ENCODE measurements at regions not wholly inside any gene's neighbourhood (a gene's known extent, or its start where the extent isn't known, plus 50 kb on each side); places are given as distances from the start of the nearest gene placed in this dataset.
"Not testable (repeated sequence)": the region's sequence is repeated elsewhere in the genome, so short reads cannot be mapped to it uniquely, and the experiment has no call there.

DNA sequence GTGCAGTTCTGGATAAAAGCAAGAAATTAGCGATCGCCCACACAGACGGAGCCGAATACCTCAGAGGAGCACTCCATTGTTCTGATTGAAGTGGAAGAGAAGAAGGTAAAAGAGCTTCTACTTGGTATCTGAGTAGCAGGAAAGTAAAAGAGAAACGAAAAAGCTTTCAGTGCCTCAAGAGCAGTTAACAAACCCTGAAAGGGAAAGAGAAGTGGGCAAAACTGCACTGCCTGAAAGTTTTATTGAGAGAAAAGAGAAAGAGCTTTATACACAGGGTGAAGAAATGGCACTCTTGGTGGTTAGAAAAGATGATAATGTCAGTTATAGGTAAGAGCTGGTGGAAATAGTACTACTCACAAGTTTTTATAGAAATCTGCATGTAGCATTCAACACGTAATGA lies 192.8 kb downstream of the CDCA7 start:
- no peak for DNase-seq (ENCODE audit: low read depth in 2 of 2)

DNA sequence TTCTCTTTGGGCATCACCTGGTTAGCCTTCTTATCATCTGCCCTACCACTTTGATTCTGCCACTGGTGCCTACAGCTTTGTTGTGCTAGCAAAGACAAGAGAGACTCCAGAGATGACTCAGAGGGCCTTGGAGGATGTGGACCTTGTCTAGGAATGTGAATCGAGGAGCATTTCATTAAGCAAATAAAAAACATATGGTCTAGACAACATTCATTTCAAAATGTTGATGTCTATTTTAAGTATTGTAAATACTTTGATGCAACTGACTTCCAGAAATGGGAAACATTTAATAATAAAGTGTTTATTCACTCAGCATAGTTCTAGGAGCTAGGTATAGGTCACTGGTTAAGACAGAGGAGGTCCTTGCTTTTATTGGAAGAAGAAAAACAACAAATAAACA lies 195.5 kb downstream of the CDCA7 start:
- no peak for DNase-seq (ENCODE audit: low read depth in 2 of 2)

DNA sequence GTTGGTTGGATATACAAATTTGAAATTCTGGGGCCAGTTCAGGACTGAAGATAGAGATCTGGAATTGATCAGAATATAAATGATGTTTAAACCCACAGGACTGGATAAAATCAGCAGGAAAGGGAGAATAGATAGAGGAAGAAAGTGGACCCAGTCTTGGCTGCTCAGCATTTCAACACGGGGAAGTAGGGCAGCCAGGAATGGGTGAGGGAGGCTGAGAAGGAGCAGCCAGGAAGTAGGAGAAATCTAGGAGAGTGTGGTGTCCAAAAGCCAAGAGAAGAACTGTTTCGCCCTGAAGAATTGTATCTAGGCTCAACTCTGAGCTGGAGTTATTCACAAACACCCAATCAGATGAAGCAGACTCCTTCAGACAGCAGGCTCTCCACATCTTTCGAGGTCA lies 197.9 kb downstream of the CDCA7 start:
- DNase-seq (ENCODE audit: low read depth in 2 of 2), result no peak

DNA sequence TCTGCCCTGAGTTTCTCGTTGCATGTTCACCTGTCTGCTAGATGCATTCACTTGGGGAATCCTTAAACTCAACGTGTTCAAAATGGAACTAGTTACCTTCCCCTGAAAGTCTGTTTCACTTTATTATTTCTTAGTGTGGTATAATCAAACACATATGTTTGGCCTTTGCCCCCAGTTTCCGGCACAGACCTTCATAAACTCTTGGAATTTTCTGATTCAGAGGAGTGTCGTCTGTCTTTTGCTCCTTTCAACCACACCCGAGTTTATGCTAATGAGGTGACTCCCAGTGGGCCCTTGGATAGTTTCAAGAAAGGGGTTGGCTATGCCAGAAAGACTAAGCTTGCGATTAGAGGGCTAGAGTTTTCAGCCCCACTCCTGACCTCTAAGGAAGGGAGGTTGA lies 198.9 kb downstream of the CDCA7 start:
- DNase-seq (ENCODE audit: low read depth in 2 of 2), result no peak

DNA sequence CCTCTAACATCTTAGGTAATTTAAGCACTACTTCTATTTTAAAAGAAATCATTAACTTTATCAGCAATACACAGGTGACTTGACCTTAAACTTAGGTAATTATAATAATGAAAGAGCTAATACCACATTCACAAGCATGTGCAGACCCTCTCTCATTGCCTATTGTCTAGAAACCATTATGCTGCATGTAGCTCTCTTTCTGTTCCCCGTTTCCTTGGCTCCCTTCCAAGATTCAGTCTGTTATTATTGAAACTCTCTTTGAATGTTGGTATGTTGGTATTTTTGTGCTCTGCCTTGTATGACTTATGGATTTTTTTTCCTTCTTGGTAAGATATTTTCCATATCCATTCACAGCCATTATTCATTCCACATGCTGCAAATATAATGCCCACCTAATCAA lies 201.2 kb downstream of the CDCA7 start:
- no peak for DNase-seq (ENCODE audit: low read depth in 2 of 2)

DNA sequence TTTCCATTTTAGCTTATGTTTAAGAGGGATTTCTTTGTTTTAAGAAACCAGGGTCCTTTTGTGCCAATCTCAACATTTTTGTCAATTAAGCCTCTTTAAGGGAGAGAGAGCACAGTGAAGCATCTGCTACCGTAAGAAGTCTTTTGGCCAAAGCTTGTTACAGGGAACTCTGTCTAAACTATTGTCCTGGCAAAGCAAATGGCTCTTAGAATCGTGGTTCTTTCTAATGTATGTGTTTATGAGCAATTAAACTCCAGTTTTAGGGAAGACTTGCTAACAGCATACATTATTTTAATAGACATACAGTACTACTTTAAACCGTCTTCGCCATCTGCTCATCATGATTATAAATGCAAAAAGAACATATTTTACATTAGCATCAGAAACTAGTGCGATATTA lies 202.1 kb downstream of the CDCA7 start:
- no peak for DNase-seq (ENCODE audit: low read depth in 2 of 2)

DNA sequence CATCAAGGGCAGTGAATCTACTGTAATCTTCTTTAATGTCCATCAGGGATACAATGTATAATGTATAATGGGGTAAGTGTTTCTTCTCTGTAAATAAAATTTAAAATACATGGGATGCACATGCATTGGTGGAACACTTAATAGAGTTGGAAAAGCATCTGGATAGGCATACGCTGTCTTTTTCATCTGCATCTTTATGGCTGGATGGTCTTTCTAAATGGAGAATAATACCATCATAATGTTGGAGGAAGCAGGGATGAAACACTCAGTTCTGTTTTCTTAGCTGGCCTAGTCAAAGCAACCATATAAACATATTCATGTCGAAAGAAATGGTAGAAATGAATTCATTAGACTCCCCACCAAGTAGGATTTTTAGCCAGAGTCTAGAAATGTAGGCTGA lies 202.8 kb downstream of the CDCA7 start:
- DNase-seq (ENCODE audit: low read depth in 2 of 2), result no peak

DNA sequence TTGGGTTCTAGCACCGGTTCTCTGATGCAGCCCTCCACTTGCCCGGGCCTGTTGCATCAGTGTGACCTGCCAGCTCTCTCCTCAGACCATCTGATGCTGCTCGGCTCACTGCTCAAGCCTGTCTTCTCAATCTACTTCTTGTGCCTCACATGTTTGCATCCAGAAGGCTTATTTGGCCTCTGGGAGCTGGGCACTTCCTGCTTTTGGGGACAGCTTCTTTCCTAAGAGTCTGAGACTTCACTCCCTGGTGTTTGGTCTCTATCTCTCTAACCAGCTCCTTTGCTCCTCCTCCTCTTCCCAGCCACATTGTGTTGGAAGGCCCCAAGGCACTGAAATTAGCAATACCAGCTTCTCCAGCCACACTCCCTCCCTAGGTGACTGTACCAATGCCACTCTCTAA lies 212.8 kb downstream of the CDCA7 start:
- no peak for DNase-seq (ENCODE audit: low read depth in 2 of 2)

DNA sequence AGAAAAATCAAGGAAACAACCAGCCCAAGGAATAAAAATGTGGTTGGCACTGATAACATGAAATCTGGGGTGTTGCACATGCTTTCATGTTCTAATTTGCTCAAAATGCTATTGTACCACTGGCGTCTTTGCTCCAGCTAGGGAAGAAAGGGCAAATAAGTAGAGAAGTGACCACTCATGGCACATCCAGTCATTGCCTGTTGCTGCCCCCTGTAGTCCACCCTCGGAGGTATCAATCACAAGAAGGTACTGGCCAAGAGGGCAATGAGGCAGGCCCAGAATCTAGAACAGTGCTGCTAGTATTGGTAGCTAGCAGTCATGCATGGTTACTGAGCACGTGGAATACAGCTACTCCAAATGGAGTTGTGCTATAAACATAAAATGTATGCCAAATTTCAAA lies 213.4 kb downstream of the CDCA7 start:
- no peak for DNase-seq (ENCODE audit: low read depth in 2 of 2)

DNA sequence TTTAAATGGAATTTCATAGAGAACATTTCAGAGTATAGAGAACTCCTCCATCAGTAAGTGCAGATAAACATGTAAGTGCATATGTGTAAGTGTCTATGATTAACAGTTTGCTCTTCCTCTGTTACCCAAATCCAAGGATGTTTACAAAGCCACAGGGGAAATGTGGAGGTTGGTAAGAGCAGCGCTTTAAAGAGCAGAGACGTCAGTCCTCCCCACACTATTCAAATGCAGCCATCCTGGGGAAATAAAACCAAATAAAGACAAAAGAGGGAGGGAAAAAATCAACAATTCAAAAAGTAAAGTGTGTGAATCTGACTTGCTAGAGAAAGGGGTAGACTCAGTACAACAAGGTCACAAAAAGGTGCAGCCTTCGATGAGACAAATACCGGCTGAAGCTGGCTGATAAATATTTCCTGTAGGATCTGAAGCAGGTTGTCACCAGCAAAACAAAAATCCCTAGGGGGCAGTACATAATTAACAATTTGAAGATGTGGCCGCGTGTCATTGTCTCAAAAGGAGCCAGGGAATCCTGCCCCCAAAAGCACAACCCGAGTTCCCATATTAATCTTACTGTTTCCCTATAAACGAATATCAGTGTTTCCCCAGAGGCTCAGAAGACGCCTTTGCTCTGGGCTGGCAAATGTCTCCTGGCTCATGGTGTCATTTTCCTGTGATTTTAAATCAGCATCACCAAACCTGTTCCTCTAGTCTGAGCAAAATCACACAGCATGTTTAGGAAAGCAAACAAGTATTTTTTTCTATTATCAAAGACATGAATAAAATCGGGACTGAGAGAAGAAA lies 216.5 kb downstream of the CDCA7 start:
- DNase-seq (ENCODE audit: low read depth in 2 of 2), result no peak

DNA sequence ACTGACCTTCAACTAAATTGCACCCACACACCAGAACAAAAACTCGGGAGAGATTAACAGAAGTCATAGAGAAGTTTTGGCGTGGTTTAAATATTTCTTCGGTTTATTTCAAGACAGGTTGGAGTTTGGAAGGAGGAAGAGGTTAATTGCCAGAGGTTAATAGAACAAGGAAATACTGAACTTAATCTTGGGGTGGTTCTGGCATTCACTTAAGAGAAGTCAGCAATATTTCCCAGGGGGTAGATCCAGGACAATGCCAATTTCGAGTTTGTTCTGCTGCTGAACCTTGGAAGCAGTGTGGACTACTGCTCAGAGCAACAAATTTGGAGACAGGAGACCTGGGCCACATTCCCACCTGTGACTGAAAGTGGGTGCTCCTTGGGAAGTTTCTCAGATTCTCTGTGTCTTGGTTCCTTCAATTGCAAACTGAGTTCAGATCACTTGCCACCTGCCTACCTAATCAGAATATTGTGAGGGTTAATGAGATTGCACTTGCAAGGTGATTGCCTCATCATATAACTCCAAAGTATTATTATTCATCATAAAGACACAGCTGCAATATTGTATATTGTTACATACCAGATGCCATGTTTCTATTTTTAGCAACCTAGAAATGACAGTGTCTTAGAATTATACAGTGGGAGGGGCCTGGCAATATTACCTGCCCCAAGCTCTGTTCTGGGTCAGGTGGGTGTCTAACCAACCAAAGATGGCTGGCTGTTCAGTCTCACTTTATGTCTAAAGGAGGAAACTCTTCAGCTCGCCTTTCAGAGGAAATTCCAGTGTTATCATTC lies 217.4 kb downstream of the CDCA7 start:
- DNase-seq (ENCODE audit: low read depth in 2 of 2), result no peak

DNA sequence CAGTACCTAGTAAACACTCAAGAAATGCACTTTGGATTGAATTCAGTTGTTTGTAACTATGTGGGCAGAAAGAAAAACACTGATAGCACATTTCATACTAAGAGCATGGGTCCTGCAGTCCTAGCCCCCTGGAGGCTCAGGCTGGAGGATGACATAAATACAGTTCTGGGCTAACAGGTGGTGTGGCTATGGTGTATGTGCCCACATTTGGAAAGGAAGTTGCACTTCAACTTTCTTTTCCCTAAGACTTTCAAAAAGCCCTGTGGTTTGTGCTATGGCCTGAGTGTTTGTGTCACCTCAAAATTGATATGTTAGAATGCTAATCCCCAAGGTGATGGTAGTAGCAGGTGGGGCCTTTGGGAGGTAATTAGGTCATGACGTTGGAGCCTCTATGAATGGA lies 218.2 kb downstream of the CDCA7 start:
- no peak for DNase-seq (ENCODE audit: low read depth in 2 of 2)

DNA sequence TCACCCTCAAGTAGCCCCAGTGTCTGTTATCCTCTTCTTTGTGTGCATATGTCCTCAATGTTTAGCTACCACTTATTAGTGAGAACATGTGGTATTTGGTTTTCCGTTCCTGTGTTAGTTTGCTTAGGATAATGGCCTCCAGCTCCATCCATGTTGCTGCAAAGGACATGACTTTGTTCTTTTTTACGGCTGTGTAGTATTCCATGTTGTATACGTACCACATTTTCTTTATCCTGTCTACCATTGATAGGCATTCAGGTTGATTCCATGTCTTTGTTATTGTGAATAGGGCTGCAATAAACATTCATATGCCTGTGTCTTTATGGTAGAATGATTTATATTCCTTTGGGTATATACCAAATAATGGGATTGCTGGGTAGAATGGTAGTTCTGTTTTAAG lies 219.1 kb downstream of the CDCA7 start:
- not testable (repeated sequence) for DNase-seq (ENCODE audit: low read depth in 2 of 2)

DNA sequence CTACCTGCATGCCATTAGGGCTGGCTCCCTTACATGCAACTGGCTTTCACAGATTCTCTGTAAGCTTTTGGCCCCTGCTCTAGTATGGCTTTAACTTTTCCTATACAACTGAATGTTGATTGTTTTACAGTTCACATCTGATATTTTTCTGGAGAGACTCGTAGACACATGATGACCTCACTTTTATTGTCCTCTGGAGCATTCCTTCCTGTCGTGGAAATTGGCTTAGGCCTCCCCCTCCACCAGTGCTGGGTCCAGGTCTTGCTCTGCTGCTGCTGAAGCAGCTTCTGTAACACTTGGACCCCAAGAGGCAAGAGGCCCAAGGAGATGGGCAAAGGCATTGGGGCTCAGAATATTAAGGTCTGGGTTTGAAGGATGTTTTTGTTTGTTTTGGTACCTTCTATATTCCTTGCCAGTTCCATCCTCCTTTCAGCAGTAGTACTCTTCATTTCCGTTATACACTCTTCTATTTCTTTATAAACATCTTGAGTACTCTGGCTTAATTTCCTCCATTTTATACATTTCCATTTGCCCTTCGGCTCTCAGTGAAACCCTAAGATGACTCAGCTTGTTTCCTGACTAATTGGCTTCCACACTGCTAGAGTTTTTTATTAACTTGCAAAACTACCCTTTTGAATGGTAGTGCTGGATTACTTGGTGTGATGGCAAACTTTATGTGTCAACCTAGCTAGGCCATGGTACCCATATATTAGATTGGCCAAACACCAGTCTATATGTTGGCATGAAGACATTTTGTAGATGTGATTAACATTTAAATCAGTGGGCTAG lies 219.8 kb downstream of the CDCA7 start:
- no peak for DNase-seq (ENCODE audit: low read depth in 2 of 2)

DNA sequence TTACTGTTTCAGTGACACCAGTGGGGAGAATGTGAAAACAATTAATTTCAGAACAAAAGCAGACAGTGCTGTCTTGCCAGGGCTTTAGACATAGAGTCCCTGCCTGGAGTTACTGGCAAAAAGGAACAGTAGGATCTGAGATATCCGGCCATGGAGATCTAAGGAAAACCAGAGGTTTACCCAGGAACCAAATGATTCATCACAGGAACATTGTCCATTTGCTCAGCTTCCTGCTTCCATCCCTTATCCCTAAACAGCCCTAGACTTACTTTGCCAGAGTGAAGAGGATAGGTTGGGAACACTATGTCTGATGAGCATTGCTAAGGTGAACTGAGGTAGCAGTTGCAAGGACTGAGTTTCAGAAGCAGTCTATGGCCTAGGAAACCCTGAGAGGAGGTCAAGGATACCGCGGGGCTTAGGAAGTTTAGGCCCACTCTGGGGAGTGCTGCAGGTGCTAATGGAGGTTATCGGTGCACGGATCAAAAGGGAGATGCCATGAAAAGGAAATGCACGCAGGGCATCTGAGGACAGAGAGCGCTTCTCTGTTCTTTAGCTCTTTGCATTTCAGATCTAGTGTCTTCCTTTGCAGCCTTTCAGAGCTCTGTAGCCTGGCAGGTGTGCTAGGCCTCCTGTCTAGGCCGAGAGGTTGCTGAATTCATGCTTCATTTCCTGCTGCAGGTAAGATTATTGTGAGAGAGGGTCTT lies 223.9 kb downstream of the CDCA7 start:
- DNase-seq (ENCODE audit: low read depth in 2 of 2), result no peak

DNA sequence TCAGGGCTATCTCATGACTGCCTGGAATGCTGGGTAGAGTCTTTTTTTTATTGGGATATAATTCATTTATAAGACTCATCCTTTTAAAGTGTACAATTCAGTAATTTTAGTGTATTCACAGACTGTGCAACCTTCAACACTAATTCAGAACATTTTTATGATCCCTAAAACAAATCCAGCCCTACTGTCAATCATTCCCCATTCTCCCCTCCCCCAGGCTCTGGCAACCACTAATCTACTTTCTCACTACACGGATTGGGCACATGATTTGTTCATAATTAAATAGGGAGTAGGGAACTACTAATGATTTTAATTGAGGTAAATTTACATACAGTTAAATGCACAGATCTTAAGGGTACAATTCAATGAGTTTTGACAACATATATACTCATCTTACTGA lies 225.7 kb downstream of the CDCA7 start:
- DNase-seq (ENCODE audit: low read depth in 2 of 2), result no peak

DNA sequence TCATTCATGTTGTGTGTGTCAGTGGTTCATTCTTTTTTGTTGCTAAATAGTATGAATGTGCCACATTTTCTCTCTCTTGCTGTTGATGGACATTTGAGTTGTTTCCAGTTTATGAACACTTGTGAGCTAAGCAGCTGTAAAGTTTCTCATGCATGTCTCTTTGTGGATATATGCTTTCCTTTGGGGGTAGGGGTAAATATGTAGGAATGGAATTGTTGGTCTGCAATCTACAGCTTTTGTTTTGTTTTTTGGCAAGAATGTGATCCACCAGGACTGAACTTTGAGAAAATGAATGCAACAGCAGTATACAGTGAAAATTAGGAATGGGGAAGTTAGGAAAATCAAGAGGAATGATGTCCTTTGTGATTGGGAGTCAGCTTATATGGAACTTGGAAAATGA lies 226.3 kb downstream of the CDCA7 start:
- DNase-seq (ENCODE audit: low read depth in 2 of 2), result no peak

DNA sequence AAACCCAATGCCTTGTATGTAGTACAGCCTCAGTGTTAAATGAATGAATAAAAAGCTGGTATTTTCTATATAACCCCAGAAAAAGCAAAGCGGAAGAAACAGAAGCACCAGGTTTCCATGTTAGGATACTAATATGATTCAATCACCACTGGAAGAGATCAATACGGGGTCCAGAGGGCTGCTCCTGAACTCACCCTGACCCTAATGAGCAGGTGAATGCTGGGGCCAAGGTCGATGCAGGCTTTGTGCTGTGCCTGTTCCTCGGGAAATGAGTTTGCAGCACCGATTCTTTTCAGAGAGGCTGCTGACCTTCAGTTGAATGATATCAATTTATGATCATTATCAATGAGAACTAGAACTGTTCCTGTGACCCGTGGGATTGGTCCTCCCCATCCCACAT lies 228.5 kb downstream of the CDCA7 start:
- DNase-seq (ENCODE audit: low read depth in 2 of 2), result no peak

DNA sequence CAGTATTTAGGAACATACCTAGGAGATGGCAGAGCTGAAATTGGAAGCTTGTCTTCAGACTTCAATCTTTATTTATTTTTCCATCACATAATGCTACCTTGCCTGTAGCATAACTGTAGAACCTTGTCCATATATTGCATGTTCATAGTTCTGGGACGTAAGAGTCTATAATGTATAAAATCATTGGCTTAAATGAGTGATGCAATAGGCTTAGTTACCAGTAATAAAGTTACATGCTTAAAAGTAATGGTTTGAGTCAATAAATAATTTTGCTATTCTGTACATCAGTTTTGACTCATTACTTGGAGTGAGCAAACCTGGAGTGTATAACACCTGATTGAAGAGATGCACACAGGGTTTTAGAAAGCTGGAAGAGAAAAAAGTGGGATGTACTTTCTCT lies 229.3 kb downstream of the CDCA7 start:
- DNase-seq (ENCODE audit: low read depth in 2 of 2), result no peak

DNA sequence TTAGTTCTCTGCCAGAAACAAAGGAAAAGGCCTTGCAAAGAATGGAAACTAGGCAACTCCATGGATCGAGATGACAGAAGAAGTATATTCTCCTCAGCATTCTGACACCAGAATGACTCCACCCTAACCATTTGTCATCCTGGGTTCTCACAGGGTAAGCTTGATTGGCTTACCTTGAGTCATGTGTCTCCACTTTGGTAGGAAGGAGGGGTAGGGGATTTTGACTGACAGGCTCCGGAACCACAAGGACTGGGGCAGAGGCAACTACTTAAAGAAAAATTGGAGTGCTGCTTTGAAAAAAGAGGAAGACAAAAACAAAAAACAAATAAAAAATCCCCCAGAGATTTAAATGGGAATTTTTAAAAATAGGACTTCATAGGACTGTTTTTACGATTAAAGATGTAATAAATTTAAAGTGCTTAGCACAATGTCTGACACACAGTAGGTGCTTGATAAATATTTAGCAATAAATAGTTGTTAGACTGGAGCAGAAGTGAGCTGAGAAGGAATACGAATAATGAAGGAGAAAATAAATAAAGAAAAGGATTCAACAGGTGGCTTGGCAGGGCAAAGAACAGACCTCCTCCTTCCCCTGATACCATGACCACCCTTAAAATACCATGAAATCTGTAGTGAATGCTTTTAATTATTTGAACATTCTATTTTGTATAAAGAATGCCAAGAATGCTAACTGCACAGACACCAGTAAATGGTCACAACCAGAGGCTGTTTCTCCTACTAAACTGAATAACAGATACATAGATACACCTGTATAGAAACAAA lies 230.2 kb downstream of the CDCA7 start:
- no peak for DNase-seq (ENCODE audit: low read depth in 2 of 2)

DNA sequence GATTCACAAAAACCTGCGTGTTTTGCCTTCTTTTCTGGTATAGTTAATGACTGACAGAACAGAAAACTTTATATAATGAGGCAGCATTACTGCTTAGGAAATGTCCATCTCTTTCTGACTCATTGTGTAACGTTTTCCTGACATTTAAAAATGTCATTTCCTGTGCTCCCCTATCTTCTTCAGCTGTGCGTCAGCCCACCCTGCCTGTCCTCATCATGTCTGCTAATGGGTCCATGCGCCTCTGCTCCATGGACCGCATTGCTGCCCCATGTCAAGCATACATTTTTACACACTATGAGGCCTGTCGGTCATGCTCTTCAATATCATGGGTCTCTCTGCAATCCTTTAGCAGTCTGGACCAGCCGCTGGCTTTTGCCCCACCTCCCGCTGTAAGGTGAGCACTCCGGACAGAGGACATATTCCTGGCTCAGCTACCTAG lies 234.3 kb downstream of the CDCA7 start:
- DNase-seq (ENCODE audit: low read depth in 2 of 2), result no peak
